Stomach (tissue), 4 donors: ENCODE measurements at regions not wholly inside any gene's neighbourhood (a gene's known extent, or its start where the extent isn't known, plus 50 kb on each side); places are given as distances from the start of the nearest gene placed in this dataset.

Experiments
- EP300 ChIP-seq: sonication (generic); formaldehyde crosslinking; IDR thresholded peaks from one replicate; pipeline ENCODE4 v1.6.1; 2017; ENCODE audit warnings: antibody characterized with exemption
- POLR2A ChIP-seq, 4 donors: fragments of 450-650 bp; IDR thresholded peaks; one replicate each; pipeline ENCODE4 v1.6.1; 2016; ENCODE audit warnings: antibody characterized with exemption in 4 of 4, control low read depth in 2 of 4, mild to moderate bottlenecking in 1 of 4, moderate library complexity in 1 of 4
- POLR2AphosphoS5 ChIP-seq, 3 donors: sonication (generic); formaldehyde crosslinking; IDR thresholded peaks; one replicate each; pipeline ENCODE4 v1.6.1; 2016; ENCODE audit warnings: antibody characterized with exemption in 3 of 3
- TF ChIP-seq, protein P1 (sequence below), 7 experiments: fragments of 450-650 bp in 4 of 7; fragments of 200-600 bp in 3 of 7; sonication (generic) in 3 of 7; IDR thresholded peaks; one replicate each; pipeline ENCODE4 v1.5.1; 2016 to 2019; ENCODE audit warnings: antibody characterized with exemption in 7 of 7, control low read depth in 2 of 7, mild to moderate bottlenecking in 1 of 7

- TF ChIP-seq, protein P1, sequence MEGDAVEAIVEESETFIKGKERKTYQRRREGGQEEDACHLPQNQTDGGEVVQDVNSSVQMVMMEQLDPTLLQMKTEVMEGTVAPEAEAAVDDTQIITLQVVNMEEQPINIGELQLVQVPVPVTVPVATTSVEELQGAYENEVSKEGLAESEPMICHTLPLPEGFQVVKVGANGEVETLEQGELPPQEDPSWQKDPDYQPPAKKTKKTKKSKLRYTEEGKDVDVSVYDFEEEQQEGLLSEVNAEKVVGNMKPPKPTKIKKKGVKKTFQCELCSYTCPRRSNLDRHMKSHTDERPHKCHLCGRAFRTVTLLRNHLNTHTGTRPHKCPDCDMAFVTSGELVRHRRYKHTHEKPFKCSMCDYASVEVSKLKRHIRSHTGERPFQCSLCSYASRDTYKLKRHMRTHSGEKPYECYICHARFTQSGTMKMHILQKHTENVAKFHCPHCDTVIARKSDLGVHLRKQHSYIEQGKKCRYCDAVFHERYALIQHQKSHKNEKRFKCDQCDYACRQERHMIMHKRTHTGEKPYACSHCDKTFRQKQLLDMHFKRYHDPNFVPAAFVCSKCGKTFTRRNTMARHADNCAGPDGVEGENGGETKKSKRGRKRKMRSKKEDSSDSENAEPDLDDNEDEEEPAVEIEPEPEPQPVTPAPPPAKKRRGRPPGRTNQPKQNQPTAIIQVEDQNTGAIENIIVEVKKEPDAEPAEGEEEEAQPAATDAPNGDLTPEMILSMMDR (IDR thresholded peaks at IDR 0.05) = no peak
- TF ChIP-seq POLR2A (IDR thresholded peaks at IDR 0.05) = no peak
- no peak for TF ChIP-seq EP300
- no peak for TF ChIP-seq POLR2AphosphoS5 (IDR thresholded peaks at IDR 0.05)
These were observed 261.2 kb downstream of the ADAMTS20 start for GRCh38 chr12:43290836-43291235.
